A549 (cell line): ENCODE measurements at regions not wholly inside any gene's neighbourhood (a gene's known extent, or its start where the extent isn't known, plus 50 kb on each side); places are given as distances from the start of the nearest gene placed in this dataset.

Source experiments
- ATAC-seq, 2 experiments: fragments of 200-7000 bp in 1 of 2; fragments of >200 bp in 1 of 2; cut with Nextera tagmentation in 1 of 2; cut with Tn5 transposase in 1 of 2; 3 replicates each; pipeline versions ENCODE4 v1.8.0 to v1.9.1; 2018 to 2020; ENCODE audit warnings: mild to moderate bottlenecking in 1 of 2, moderate library complexity in 1 of 2
- CTCF ChIA-PET: fragments of 300-600 bp; sonication (Branson Sonifier 250); formaldehyde crosslinking; extraction: SDS; loops from one replicate; lab custom pipeline; 2021; ENCODE audit warnings: antibody characterized with exemption, inconsistent platforms; lab: Yijun Ruan, JAX
- POLR2A ChIA-PET: fragments of 350-600 bp; formaldehyde crosslinking; extraction: SDS; loops from one replicate; lab custom pipeline; 2021; ENCODE audit warnings: antibody characterized with exemption, inconsistent platforms; lab: Yijun Ruan, JAX
- DNase-seq, 2 experiments: peaks; one replicate each; pipeline versions ENCODE4 v3.0.0 to v3.0.0-alpha.2; 2011 to 2016; ENCODE audit warnings: low read depth in 1 of 2, low spot score in 1 of 2
- FAIRE-seq: peaks from 2 replicates; lab custom pipeline; 2011; peaks lifted over from hg19 to GRCh38; lab: Jason Lieb, UNC
- H3K27ac ChIP-seq, 2 experiments: fragments of >200 bp; sonication (Bioruptor Twin); formaldehyde crosslinking; 3 replicates each; pipeline ENCODE4 v1.5.1; 2016 to 2017
- H3K4me1 ChIP-seq: fragments of >200 bp; sonication (Bioruptor Twin); formaldehyde crosslinking; 3 replicates; pipeline ENCODE4 v1.6.1; 2016
- H3K4me2 ChIP-seq: fragments of >200 bp; sonication (Bioruptor Twin); formaldehyde crosslinking; 3 replicates; pipeline ENCODE4 v1.6.1; 2016
- H3K4me3 ChIP-seq: fragments of >200 bp; sonication (Bioruptor Twin); formaldehyde crosslinking; 3 replicates; pipeline ENCODE4 v1.5.1; 2016
- H3K9me3 ChIP-seq: fragments of >200 bp; sonication (Bioruptor Twin); formaldehyde crosslinking; 3 replicates; pipeline ENCODE4 v1.6.1; 2016
- CBX2 ChIP-seq: fragments of 200-600 bp; sonication (generic); IDR thresholded peaks from 2 replicates; pipeline ENCODE4 v1.6.1; 2016; ENCODE audit warnings: low read depth, mild to moderate bottlenecking, borderline replicate concordance
- EHMT2 ChIP-seq: fragments of 200-600 bp; sonication (generic); IDR thresholded peaks from 2 replicates; pipeline ENCODE4 v1.6.1; 2016; ENCODE audit warnings: antibody characterized with exemption, low read depth, mild to moderate bottlenecking, moderate library complexity
- ELK1 ChIP-seq: fragments of 150-350 bp; IDR thresholded peaks from 2 replicates; pipeline ENCODE4 v1.6.1; 2014; ENCODE audit warnings: low read depth, mild to moderate bottlenecking, low read length
- FOXS1 ChIP-seq: fragments of 250-450 bp; sonication (Bioruptor Pico); IDR thresholded peaks from 2 replicates; pipeline ENCODE4 v1.5.0; 2020; ENCODE audit warnings: mild to moderate bottlenecking, moderate library complexity
- HDAC2 ChIP-seq: fragments of 200-600 bp; sonication (generic); IDR thresholded peaks from 2 replicates; pipeline ENCODE4 v1.6.1; 2016
- HOXA7 ChIP-seq: fragments of 250-450 bp; sonication (Bioruptor Pico); IDR thresholded peaks from 2 replicates; pipeline ENCODE4 v1.5.0; 2020; ENCODE audit warnings: mild to moderate bottlenecking, moderate library complexity
- JUN ChIP-seq, 2 experiments: fragments of >200 bp; sonication (Bioruptor Twin); formaldehyde crosslinking; IDR thresholded peaks; 2 replicates in 1 of 2; 3 replicates in 1 of 2; pipeline ENCODE4 v1.6.1; 2016 to 2017
- KDM1A ChIP-seq: fragments of 200-600 bp; sonication (generic); IDR thresholded peaks from 2 replicates; pipeline ENCODE4 v1.6.1; 2016; ENCODE audit warnings: low read depth, mild to moderate bottlenecking
- MAX ChIP-seq: IDR thresholded peaks from 2 replicates; pipeline ENCODE4 v1.6.1; 2012
- MAZ ChIP-seq: fragments of 150-350 bp; IDR thresholded peaks from 2 replicates; pipeline ENCODE4 v1.6.1; 2014; ENCODE audit warnings: antibody characterized with exemption, low read depth, low read length, borderline replicate concordance
- MYC ChIP-seq: IDR thresholded peaks from 2 replicates; pipeline ENCODE4 v1.6.1; 2012; ENCODE audit warnings: mild to moderate bottlenecking, inconsistent platforms, low read length, improper control_type of control experiment, borderline replicate concordance
- NR3C1 ChIP-seq: fragments of >200 bp; sonication (Bioruptor Twin); formaldehyde crosslinking; IDR thresholded peaks from 3 replicates; pipeline ENCODE4 v1.6.1; 2017
- PBX3 ChIP-seq: IDR thresholded peaks from 2 replicates; pipeline ENCODE4 v1.6.1; 2012
- POLR2A ChIP-seq: IDR thresholded peaks from 2 replicates; pipeline ENCODE4 v1.6.1; 2012; ENCODE audit warnings: mild to moderate bottlenecking, low read length
- RAD21 ChIP-seq, 2 experiments: fragments of >200 bp in 1 of 2; sonication (Bioruptor Twin) in 1 of 2; formaldehyde crosslinking in 1 of 2; IDR thresholded peaks in 1 of 2; conservative IDR thresholded peaks in 1 of 2; 2 replicates in 1 of 2; 3 replicates in 1 of 2; pipeline ENCODE4 v1.6.1; 2012 to 2018; ENCODE audit warnings: inconsistent platforms in 1 of 2
- SREBF2 ChIP-seq: fragments of 450-650 bp; IDR thresholded peaks from 2 replicates; pipeline ENCODE4 v1.6.1; 2014; ENCODE audit warnings: mild to moderate bottlenecking, moderate library complexity
- ZNF302 ChIP-seq: fragments of 250-450 bp; sonication (Bioruptor Pico); IDR thresholded peaks from 2 replicates; pipeline ENCODE4 v1.9.0; 2021; ENCODE audit warnings: inconsistent platforms, mild to moderate bottlenecking, moderate library complexity
- WGBS: methylation state at CpG from one replicate; pipeline ENCODE4 v1.1.6; 2017; ENCODE audit errors: missing lambda C conversion rate; 5-methylcytosine and 5-hydroxymethylcytosine counted together

- no peak for DNase-seq
- H3K4me1 ChIP-seq: no peaks in the 10 kb centered on the region
- TF ChIP-seq KDM1A: no peak
- TF ChIP-seq MAZ: no peak
- no peak for TF ChIP-seq EHMT2
- no peak for TF ChIP-seq SREBF2
- no peak for TF ChIP-seq MAX
- TF ChIP-seq, all 56 proteins: peak for 0
- POLR2A ChIA-PET: no interaction called here
- WGBS: 33% methylated on average over 1 of the region's 1 CpG
- CTCF ChIA-PET: no interaction called here
- H3K4me3 ChIP-seq: no peak overlapping the region
- H3K27ac ChIP-seq: no peak overlapping the region
- ATAC-seq (no peak), FAIRE-seq (no peak)
- H3K9me3 ChIP-seq: no peaks in the 10 kb centered on the region
- H3K4me2 ChIP-seq: no peak overlapping the region
Measured at GRCh38 chr4:178056996-178057395, 614.8 kb upstream of the AGA start.

- Histone ChIP-seq H3K27ac (no peak overlapping the region), H3K4me1 (no peaks in the 10 kb centered on the region), H3K4me3 (no peak overlapping the region), H3K4me2 (no peak overlapping the region), H3K9me3 (no peaks in the 10 kb centered on the region)
- no peak for ATAC-seq
- TF ChIP-seq JUN (IDR thresholded peaks at IDR 0.05) (no peak), ZNF302 (CRISPR knock-in tag) (no peak)
- 0% methylated on average over 1 of the region's 1 CpG for WGBS
- no peak for FAIRE-seq
- ChIA-PET CTCF (no interaction called here), POLR2A (no interaction called here)
- no peak for DNase-seq
Measured at GRCh38 chr4:178063568-178063967, 621.3 kb upstream of the AGA start.

GRCh38 chr4:178066338-178066941 is 624.2 kb upstream of the AGA start:
- no peak for DNase-seq
- TF ChIP-seq FOXS1 (CRISPR knock-in tag): no peak
- TF ChIP-seq CBX2: no peak
- no peak for TF ChIP-seq KDM1A
- TF ChIP-seq RAD21 (conservative IDR thresholded peaks at IDR 0.05 in 1 of 2, IDR thresholded peaks at IDR 0.05 in 1 of 2): no peak
- H3K27ac ChIP-seq: no peak overlapping the region
- H3K4me1 ChIP-seq: no peaks in the 10 kb centered on the region
- no peak overlapping the region for H3K4me3 ChIP-seq
- ATAC-seq: no peak
- H3K4me2 ChIP-seq: no peak overlapping the region
- FAIRE-seq: no peak
- H3K9me3 ChIP-seq: no peaks in the 10 kb centered on the region
- CTCF ChIA-PET: no interaction called here
- 55% methylated on average over 2 of the region's 2 CpGs for WGBS
- POLR2A ChIA-PET: no interaction called here

- CTCF ChIA-PET: no interaction called here
- no peaks in the 10 kb centered on the region for H3K4me1 ChIP-seq
Measured at GRCh38 chr4:178068136-178068535, 625.9 kb upstream of the AGA start.

GRCh38 chr4:178070163-178070562 is 627.9 kb upstream of the AGA start:
- Histone ChIP-seq H3K9me3 (no peaks in the 10 kb centered on the region), H3K4me1 (no peaks in the 10 kb centered on the region), H3K27ac (no peak overlapping the region), H3K4me3 (no peak overlapping the region), H3K4me2 (no peak overlapping the region)
- TF ChIP-seq MYC (no peak), ELK1 (no peak), MAX (no peak)
- CTCF ChIA-PET: no interaction called here
- POLR2A ChIA-PET: no interaction called here
- no peak for DNase-seq
- no peak for FAIRE-seq
- no peak for ATAC-seq
- 47% methylated on average over 1 of the region's 1 CpG for WGBS

More at GRCh38 chr4:178068136-178068535, 625.9 kb upstream of the AGA start:
- H3K4me2 ChIP-seq: no peak overlapping the region
- ATAC-seq (no peak), FAIRE-seq (no peak), DNase-seq (no peak)
- no peak overlapping the region for H3K27ac ChIP-seq
- POLR2A ChIA-PET: no interaction called here
- 14% methylated on average over 4 of the region's 4 CpGs for WGBS
- no peaks in the 10 kb centered on the region for H3K9me3 ChIP-seq
- TF ChIP-seq POLR2A (no peak), HDAC2 (no peak), NR3C1 (no peak), PBX3 (no peak), HOXA7 (CRISPR knock-in tag) (no peak)
- H3K4me3 ChIP-seq: no peak overlapping the region
